ENCODE measurements at regions not wholly inside any gene's neighbourhood (a gene's known extent, or its start where the extent isn't known, plus 50 kb on each side); places are given as distances from the start of the nearest gene placed in this dataset.

DNA sequence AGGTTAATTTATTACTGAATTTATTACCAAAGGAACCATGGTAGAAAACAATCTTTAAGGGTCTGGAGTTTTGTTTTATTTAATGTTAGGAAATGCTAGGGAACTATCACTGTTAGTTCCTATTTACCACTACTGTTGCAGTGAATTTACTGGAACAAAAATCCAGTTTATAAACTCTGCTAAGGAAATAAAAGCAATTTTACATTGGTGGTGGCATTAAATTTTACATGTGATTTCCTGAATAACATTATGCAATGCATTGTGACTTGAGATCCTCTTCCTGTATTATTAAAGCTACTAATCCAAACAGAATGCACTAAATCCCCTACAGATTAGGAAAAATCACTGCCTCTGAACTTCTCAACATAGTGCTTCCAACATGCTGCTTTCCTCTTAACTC, 599.5 kb upstream of the PTGER4 start:
- DNase-seq (ENCODE audit: extremely low read depth, low read depth, low spot score): no peak

DNA sequence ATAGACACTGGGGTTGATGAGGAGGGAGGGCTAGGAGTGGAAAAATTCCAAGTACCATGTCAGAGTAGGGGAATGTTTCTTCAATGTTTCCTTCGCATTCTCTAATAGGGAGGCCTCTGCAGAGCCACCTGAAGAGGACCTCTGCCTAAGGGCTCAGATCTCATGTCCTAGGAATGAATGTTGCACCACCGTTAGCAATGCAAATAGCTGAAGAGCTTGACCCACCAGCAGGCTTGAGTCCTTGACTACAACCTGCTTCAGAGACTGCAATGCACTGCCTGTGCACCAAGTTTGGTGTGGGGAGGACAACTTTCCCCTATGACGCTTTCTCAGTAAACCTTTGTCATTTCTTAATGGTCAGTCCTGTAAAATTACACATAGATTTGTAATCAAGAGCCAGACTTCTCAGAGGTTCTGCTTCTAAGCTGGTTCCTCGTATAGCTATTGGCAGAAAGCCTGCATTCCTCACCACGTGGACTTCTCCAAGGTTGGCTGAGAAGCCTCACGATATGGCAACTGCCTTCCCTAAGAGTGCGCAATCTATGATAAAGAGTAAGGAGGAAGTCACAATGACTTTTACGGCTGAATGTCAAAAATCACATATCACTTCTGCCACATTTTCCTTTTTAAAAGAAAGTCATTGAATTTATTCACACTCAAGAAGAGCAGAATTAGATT, 600.7 kb upstream of the PTGER4 start:
- DNase-seq (ENCODE audit: extremely low read depth, low read depth, low spot score): no peak

GRCh38 chr5:40074826-40075225, 604.9 kb upstream of the PTGER4 start:
- no peak for DNase-seq (ENCODE audit: extremely low read depth, low read depth, low spot score)

DNA sequence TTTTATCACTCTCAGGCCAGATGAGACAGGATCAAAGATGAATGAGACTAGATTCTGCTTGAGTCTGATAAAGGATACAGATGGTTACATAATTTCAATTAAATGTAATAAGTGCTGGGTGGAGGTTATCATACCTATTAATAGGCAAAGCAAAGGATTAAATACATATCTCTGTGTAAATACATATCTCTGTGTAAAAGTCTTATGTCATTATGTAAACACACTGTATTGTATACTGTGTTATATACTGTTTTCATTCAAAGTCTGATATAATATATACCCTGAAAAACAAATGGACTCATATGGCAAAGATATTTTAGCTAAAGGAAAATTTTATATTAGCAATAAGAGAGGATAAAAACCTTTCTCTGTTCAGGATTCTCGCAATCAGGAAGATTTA, 605.8 kb upstream of the PTGER4 start:
- no peak for DNase-seq (ENCODE audit: extremely low read depth, low read depth, low spot score)

GRCh38 chr5:40071870-40072269, 607.8 kb upstream of the PTGER4 start:
- no peak for DNase-seq (ENCODE audit: extremely low read depth, low read depth, low spot score)

DNA sequence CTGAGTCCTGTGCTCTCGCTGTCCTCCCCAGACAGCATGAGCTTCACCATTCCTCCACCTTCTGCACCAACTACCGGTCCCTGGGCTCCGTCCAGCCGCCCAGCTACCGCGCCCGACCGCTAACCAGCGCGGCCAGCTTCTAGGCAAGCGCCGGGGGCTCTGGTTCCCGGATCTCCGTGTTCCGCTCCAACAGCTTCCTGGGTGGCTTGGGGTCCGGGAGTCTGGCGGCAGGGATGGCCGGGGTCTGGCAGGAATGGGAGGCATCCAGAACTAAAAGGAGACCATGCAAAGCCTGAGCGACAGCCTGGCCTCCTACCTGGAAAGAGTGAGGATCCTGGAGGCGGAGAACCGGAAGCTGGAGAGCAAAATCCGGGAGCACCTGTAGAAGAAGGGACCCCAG, 613.1 kb upstream of the PTGER4 start:
- DNase-seq (ENCODE audit: extremely low read depth, low read depth, low spot score): no peak

- DNase-seq (ENCODE audit: extremely low read depth, low read depth, low spot score): no peak
These were observed 626.9 kb upstream of the PTGER4 start for GRCh38 chr5:40052808-40053207.

- DNase-seq (ENCODE audit: extremely low read depth, low read depth, low spot score): peak; percentile 74
These were observed 622.0 kb upstream of the DAB2 start for GRCh38 chr5:40046792-40047191.

DNA sequence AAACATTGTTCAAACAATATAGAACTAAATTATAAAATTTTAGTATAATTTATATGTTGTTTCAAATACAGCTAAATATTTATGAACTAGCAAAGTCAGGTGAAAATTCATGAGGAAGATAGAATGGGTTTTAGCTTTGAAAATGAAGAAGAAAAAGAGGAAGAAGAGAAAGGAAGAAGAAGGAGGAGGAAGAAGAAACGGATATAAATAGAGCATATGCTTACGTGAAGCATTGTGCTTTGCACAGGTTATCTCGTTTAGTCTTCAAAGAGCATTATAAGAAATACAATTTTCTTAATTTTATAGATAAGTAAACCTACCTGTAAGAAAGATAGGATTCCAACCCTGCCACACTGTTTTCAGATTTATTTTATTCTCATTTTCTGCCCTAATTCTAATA, 620.6 kb upstream of the DAB2 start:
- DNase-seq (ENCODE audit: extremely low read depth, low read depth, low spot score): no peak

GRCh38 chr5:40043916-40044315, 619.1 kb upstream of the DAB2 start:
- DNase-seq (ENCODE audit: extremely low read depth, low read depth, low spot score): no peak

- no peak for DNase-seq (ENCODE audit: extremely low read depth, low read depth, low spot score)
These were observed 616.7 kb upstream of the DAB2 start for GRCh38 chr5:40041452-40041851.

- no peak for DNase-seq (ENCODE audit: extremely low read depth, low read depth, low spot score)
These were observed 612.9 kb upstream of the DAB2 start for GRCh38 chr5:40037713-40038112.

GRCh38 chr5:40034441-40034840, 609.7 kb upstream of the DAB2 start:
- no peak for DNase-seq (ENCODE audit: extremely low read depth, low read depth, low spot score)

- no peak for DNase-seq (ENCODE audit: extremely low read depth, low read depth, low spot score)
These were observed 608.6 kb upstream of the DAB2 start for GRCh38 chr5:40033411-40033810.

DNA sequence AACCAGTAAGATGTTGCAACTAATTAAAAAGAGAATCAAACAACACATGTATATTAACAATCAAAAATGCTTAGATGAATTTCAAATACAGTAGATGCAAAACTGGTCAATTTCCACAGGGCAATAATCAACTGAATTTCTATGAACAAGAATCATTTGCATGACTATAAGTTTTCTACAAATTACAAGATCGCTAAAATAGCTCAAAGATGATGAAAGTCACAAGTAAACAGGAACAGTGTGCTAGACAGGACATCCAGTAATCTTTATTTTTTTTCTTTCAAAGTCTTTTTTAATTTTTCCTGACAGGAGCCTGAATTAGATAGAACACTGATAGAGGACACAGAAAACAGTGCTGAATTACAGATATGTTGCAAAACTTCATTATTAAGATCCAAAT, 608.2 kb upstream of the DAB2 start:
- DNase-seq (ENCODE audit: extremely low read depth, low read depth, low spot score): no peak

DNA sequence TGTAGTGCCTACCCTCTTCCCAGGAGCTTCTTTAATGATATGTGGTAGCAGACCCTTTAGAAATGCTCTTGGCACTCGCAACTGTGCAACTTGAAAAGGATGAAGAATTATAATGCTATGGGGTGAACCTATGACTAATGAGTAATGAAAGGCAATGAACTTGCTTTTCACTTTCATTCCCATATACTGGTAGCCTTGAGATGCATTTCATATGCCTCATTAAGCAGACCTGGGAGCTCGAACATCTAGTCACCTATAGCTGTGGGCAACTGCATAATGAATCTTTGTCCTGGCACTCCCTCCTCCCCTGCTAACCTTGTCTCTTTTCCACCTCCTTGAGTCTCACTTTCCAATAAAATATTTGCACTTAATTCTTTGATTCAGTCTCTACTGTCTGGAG, 605.9 kb upstream of the DAB2 start:
- no peak for DNase-seq (ENCODE audit: extremely low read depth, low read depth, low spot score)

- no peak for DNase-seq (ENCODE audit: extremely low read depth, low read depth, low spot score)
These were observed 605.1 kb upstream of the DAB2 start for GRCh38 chr5:40029711-40030495.

GRCh38 chr5:40027400-40027799, 602.6 kb upstream of the DAB2 start:
- DNase-seq (ENCODE audit: extremely low read depth, low read depth, low spot score): no peak

- no peak for DNase-seq (ENCODE audit: extremely low read depth, low read depth, low spot score)
These were observed 600.8 kb upstream of the DAB2 start for GRCh38 chr5:40025586-40025985.

DNA sequence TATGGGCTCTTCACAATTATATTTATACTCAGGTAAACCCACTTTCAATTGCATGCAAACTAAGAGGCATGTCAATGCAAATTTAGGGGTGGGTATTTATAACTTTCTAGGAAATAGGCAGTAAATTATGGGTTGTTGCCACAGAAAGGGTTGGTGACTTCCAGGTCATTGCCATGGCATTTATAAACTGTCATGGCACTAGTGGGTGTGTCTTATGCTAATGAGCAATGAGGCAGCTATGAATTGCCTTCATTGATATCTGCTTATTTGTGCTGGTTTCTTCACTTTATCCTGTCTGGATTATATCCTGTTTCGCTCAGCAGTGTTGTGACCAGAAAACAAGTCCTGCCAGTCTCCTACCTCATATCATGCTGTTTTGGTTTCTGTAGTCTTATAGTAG, 597.3 kb upstream of the DAB2 start:
- no peak for DNase-seq (ENCODE audit: extremely low read depth, low read depth, low spot score)

DNA sequence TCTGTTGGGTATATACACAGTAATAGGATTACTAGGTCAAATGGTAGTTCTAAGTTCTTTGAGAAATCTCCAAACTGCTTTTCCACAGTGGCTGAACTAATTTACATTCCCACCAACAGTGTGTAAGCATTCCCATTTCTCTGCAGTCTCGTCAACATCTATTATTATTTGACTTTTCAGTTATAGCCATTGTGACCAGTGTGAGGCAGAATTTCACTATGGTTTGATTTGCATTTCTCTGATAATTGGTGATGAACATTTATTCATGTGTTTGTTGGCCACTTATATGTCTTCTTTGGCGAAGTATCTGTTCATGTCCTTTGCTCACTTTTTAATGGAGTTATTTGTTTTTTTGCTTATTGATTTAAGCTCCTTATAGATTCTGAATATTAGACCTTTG, 596.2 kb upstream of the DAB2 start:
- DNase-seq (ENCODE audit: extremely low read depth, low read depth, low spot score): no peak

DNA sequence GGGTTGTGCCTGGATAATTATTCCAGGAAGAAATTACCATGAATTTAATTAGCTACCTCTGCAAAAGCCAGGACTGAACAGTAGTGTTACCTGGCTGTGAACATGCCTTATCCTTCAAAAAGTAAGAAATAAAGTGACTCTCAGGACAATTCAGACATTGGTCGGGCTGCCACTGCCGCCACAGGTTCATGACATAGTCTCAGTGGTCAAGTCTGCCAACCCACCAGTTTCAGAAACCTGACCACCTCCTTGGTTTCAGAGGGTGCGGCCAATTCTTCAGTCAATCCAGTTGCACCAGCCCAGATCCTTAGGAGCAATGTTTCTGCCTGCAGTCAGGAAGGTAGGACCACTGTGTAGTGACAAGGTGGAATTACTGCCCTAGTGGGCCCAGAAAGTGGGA, 593.1 kb upstream of the DAB2 start:
- no peak for DNase-seq (ENCODE audit: extremely low read depth, low read depth, low spot score)

GRCh38 chr5:40017135-40017534, 592.4 kb upstream of the DAB2 start:
- DNase-seq (ENCODE audit: extremely low read depth, low read depth, low spot score): no peak

All from glomerular endothelial cell (primary cell).